ENCODE measurements at regions not wholly inside any gene's neighbourhood (a gene's known extent, or its start where the extent isn't known, plus 50 kb on each side); places are given as distances from the start of the nearest gene placed in this dataset.
"Not testable (repeated sequence)": the region's sequence is repeated elsewhere in the genome, so short reads cannot be mapped to it uniquely, and the experiment has no call there.

GRCh38 chr12:111248236-111249017 lies 120.5 kb downstream of the PHETA1 start:
- no peak for FAIRE-seq
- peaks cover 0 to 6% (median 2%) of the 10 kb centered on the region in 3 donors for H3K27me3 ChIP-seq (ENCODE audit: control insufficient read depth in 3 of 3, insufficient read depth in 3 of 3, low read length in 3 of 3)

GRCh38 chr12:111247083-111247783 lies 121.7 kb downstream of the PHETA1 start:
- DNase-seq (no peak), FAIRE-seq (no peak)
- H3K4me3 ChIP-seq (ENCODE audit: low read depth in 1 of 3, low read length in 3 of 3), result no peak overlapping the region
- H3K36me3 ChIP-seq (ENCODE audit: control insufficient read depth in 3 of 3, insufficient read depth in 2 of 3, low read depth in 1 of 3, low read length in 3 of 3), result no peaks in the 10 kb centered on the region
- peaks cover 0 to 3% (median 2%) of the 10 kb centered on the region in 3 donors for H3K27me3 ChIP-seq (ENCODE audit: control insufficient read depth in 3 of 3, insufficient read depth in 3 of 3, low read length in 3 of 3)
- H3K4me1 ChIP-seq (ENCODE audit: control insufficient read depth in 3 of 3, insufficient read depth in 2 of 3, low read depth in 1 of 3, low read length in 2 of 3), result no peaks in the 10 kb centered on the region
- 85 to 88% (median 88%) methylated on average over 17 of the region's 17 CpGs for WGBS, 3 donors
- peaks cover 0 to 11% of the 10 kb centered on the region in 2 donors for H3K9me3 ChIP-seq (ENCODE audit: control insufficient read depth in 2 of 2, insufficient read depth in 1 of 2, low read depth in 1 of 2, low read length in 1 of 2)
- no peak overlapping the region for H3K27ac ChIP-seq (ENCODE audit: low read depth in 1 of 3, low read length in 2 of 3)

More at GRCh38 chr12:111248236-111249017, 120.5 kb downstream of the PHETA1 start:
- H3K27ac ChIP-seq (ENCODE audit: low read depth in 1 of 3, low read length in 2 of 3), result no peak overlapping the region
- 56 to 69% (median 64%) methylated on average over 13 of the region's 13 CpGs for WGBS, 3 donors
- no peaks in the 10 kb centered on the region for H3K4me1 ChIP-seq (ENCODE audit: control insufficient read depth in 3 of 3, insufficient read depth in 2 of 3, low read depth in 1 of 3, low read length in 2 of 3)
- H3K9me3 ChIP-seq (ENCODE audit: control insufficient read depth in 2 of 2, insufficient read depth in 1 of 2, low read depth in 1 of 2, low read length in 1 of 2), result peaks cover 0 to 11% of the 10 kb centered on the region in 2 donors
- H3K36me3 ChIP-seq (ENCODE audit: control insufficient read depth in 3 of 3, insufficient read depth in 2 of 3, low read depth in 1 of 3, low read length in 3 of 3), result no peaks in the 10 kb centered on the region
- DNase-seq, result no peak
- no peak overlapping the region for H3K4me3 ChIP-seq (ENCODE audit: low read depth in 1 of 3, low read length in 3 of 3)

GRCh38 chr12:111246477-111247011 lies 122.4 kb downstream of the PHETA1 start:
- Histone ChIP-seq H3K4me3 (ENCODE audit: low read depth in 1 of 3, low read length in 3 of 3) (no peak overlapping the region), H3K9me3 (ENCODE audit: control insufficient read depth in 2 of 2, insufficient read depth in 1 of 2, low read depth in 1 of 2, low read length in 1 of 2) (peaks cover 0 to 11% of the 10 kb centered on the region in 2 donors), H3K36me3 (ENCODE audit: control insufficient read depth in 3 of 3, insufficient read depth in 2 of 3, low read depth in 1 of 3, low read length in 3 of 3) (no peaks in the 10 kb centered on the region), H3K27ac (ENCODE audit: low read depth in 1 of 3, low read length in 2 of 3) (no peak overlapping the region), H3K4me1 (ENCODE audit: control insufficient read depth in 3 of 3, insufficient read depth in 2 of 3, low read depth in 1 of 3, low read length in 2 of 3) (no peaks in the 10 kb centered on the region), H3K27me3 (ENCODE audit: control insufficient read depth in 3 of 3, insufficient read depth in 3 of 3, low read length in 3 of 3) (peaks cover 0 to 3% (median 2%) of the 10 kb centered on the region in 3 donors)
- FAIRE-seq (no peak), DNase-seq (no peak)
- WGBS, 3 donors, result 69 to 76% (median 69%) methylated on average over 7 of the region's 7 CpGs

GRCh38 chr12:111245701-111246476 lies 123.0 kb downstream of the PHETA1 start:
- no peaks in the 10 kb centered on the region for H3K4me1 ChIP-seq (ENCODE audit: control insufficient read depth in 3 of 3, insufficient read depth in 2 of 3, low read depth in 1 of 3, low read length in 2 of 3)
- peaks cover 0 to 11% of the 10 kb centered on the region in 2 donors for H3K9me3 ChIP-seq (ENCODE audit: control insufficient read depth in 2 of 2, insufficient read depth in 1 of 2, low read depth in 1 of 2, low read length in 1 of 2)
- WGBS, 3 donors, result 85 to 89% (median 89%) methylated on average over 12 of the region's 12 CpGs
- no peak overlapping the region for H3K27ac ChIP-seq (ENCODE audit: low read depth in 1 of 3, low read length in 2 of 3)
- peaks cover 0 to 3% (median 2%) of the 10 kb centered on the region in 3 donors for H3K27me3 ChIP-seq (ENCODE audit: control insufficient read depth in 3 of 3, insufficient read depth in 3 of 3, low read length in 3 of 3)
- no peak overlapping the region for H3K4me3 ChIP-seq (ENCODE audit: low read depth in 1 of 3, low read length in 3 of 3)
- FAIRE-seq (no peak), DNase-seq (no peak)
- no peaks in the 10 kb centered on the region for H3K36me3 ChIP-seq (ENCODE audit: control insufficient read depth in 3 of 3, insufficient read depth in 2 of 3, low read depth in 1 of 3, low read length in 3 of 3)

- Histone ChIP-seq H3K9me3 (ENCODE audit: control insufficient read depth in 2 of 2, insufficient read depth in 1 of 2, low read depth in 1 of 2, low read length in 1 of 2) (peaks cover 0 to 11% of the 10 kb centered on the region in 2 donors), H3K27me3 (ENCODE audit: control insufficient read depth in 3 of 3, insufficient read depth in 3 of 3, low read length in 3 of 3) (peaks cover 0 to 4% (median 3%) of the 10 kb centered on the region in 3 donors), H3K27ac (ENCODE audit: low read depth in 1 of 3, low read length in 2 of 3) (no peak overlapping the region), H3K36me3 (ENCODE audit: control insufficient read depth in 3 of 3, insufficient read depth in 2 of 3, low read depth in 1 of 3, low read length in 3 of 3) (no peaks in the 10 kb centered on the region), H3K4me3 (ENCODE audit: low read depth in 1 of 3, low read length in 3 of 3) (no peak overlapping the region), H3K4me1 (ENCODE audit: control insufficient read depth in 3 of 3, insufficient read depth in 2 of 3, low read depth in 1 of 3, low read length in 2 of 3) (no peaks in the 10 kb centered on the region)
- FAIRE-seq (no peak), DNase-seq (no peak)
These were observed 124.2 kb downstream of the PHETA1 start for GRCh38 chr12:111244673-111245072.

GRCh38 chr12:111242817-111243216 lies 126.1 kb downstream of the PHETA1 start:
- 90 to 95% (median 93%) methylated on average over 1 of the region's 1 CpG for WGBS, 3 donors
- not testable (repeated sequence) for FAIRE-seq; H3K4me3 ChIP-seq (ENCODE audit: low read depth in 1 of 3, low read length in 3 of 3); H3K36me3 ChIP-seq (ENCODE audit: control insufficient read depth in 3 of 3, insufficient read depth in 2 of 3, low read depth in 1 of 3, low read length in 3 of 3); H3K4me1 ChIP-seq (ENCODE audit: control insufficient read depth in 3 of 3, insufficient read depth in 2 of 3, low read depth in 1 of 3, low read length in 2 of 3); H3K27me3 ChIP-seq (ENCODE audit: control insufficient read depth in 3 of 3, insufficient read depth in 3 of 3, low read length in 3 of 3); DNase-seq; H3K27ac ChIP-seq (ENCODE audit: low read depth in 1 of 3, low read length in 2 of 3)
- peaks cover 0 to 11% of the 10 kb centered on the region in 2 donors for H3K9me3 ChIP-seq (ENCODE audit: control insufficient read depth in 2 of 2, insufficient read depth in 1 of 2, low read depth in 1 of 2, low read length in 1 of 2)

- 62 to 69% (median 64%) methylated on average over 7 of the region's 7 CpGs for WGBS, 3 donors
- DNase-seq (no peak), FAIRE-seq (no peak)
- no peaks in the 10 kb centered on the region for H3K4me1 ChIP-seq (ENCODE audit: control insufficient read depth in 3 of 3, insufficient read depth in 2 of 3, low read depth in 1 of 3, low read length in 2 of 3)
- peaks cover 0 to 11% of the 10 kb centered on the region in 2 donors for H3K9me3 ChIP-seq (ENCODE audit: control insufficient read depth in 2 of 2, insufficient read depth in 1 of 2, low read depth in 1 of 2, low read length in 1 of 2)
- H3K27ac ChIP-seq (ENCODE audit: low read depth in 1 of 3, low read length in 2 of 3), result no peak overlapping the region
- H3K4me3 ChIP-seq (ENCODE audit: low read depth in 1 of 3, low read length in 3 of 3), result no peak overlapping the region
- no peaks in the 10 kb centered on the region for H3K36me3 ChIP-seq (ENCODE audit: control insufficient read depth in 3 of 3, insufficient read depth in 2 of 3, low read depth in 1 of 3, low read length in 3 of 3)
- peaks cover 0 to 6% (median 3%) of the 10 kb centered on the region in 3 donors for H3K27me3 ChIP-seq (ENCODE audit: control insufficient read depth in 3 of 3, insufficient read depth in 3 of 3, low read length in 3 of 3)
These were observed 126.7 kb downstream of the PHETA1 start for GRCh38 chr12:111242184-111242583.

- Histone ChIP-seq H3K4me3 (ENCODE audit: low read depth in 1 of 3, low read length in 3 of 3) (no peak overlapping the region), H3K4me1 (ENCODE audit: control insufficient read depth in 3 of 3, insufficient read depth in 2 of 3, low read depth in 1 of 3, low read length in 2 of 3) (no peaks in the 10 kb centered on the region), H3K9me3 (ENCODE audit: control insufficient read depth in 2 of 2, insufficient read depth in 1 of 2, low read depth in 1 of 2, low read length in 1 of 2) (peaks cover 0 to 8% of the 10 kb centered on the region in 2 donors), H3K27ac (ENCODE audit: low read depth in 1 of 3, low read length in 2 of 3) (no peak overlapping the region), H3K36me3 (ENCODE audit: control insufficient read depth in 3 of 3, insufficient read depth in 2 of 3, low read depth in 1 of 3, low read length in 3 of 3) (no peaks in the 10 kb centered on the region), H3K27me3 (ENCODE audit: control insufficient read depth in 3 of 3, insufficient read depth in 3 of 3, low read length in 3 of 3) (peaks cover 0 to 6% (median 0%) of the 10 kb centered on the region in 3 donors)
- no peak for DNase-seq
- FAIRE-seq, result no peak
- 61 to 78% (median 71%) methylated on average over 4 of the region's 4 CpGs for WGBS, 3 donors
These were observed 128.5 kb downstream of the PHETA1 start for GRCh38 chr12:111240374-111240773.

All from small intestine (tissue), 7 donors.